ENCODE measurements at regions not wholly inside any gene's neighbourhood (a gene's known extent, or its start where the extent isn't known, plus 50 kb on each side); places are given as distances from the start of the nearest gene placed in this dataset.

- TF ChIP-seq CTCF (IDR thresholded peaks at IDR 0.05) (no peak), EZH2 (IDR thresholded peaks at IDR 0.05; ENCODE audit: borderline replicate concordance, insufficient read depth, low read depth, low read length, poor library complexity, severe bottlenecking) (no peak)
These were observed 187.4 kb upstream of the IRX6 start for GRCh38 chr16:55136356-55137150.
